GM23248 (cell line): ENCODE measurements at regions not wholly inside any gene's neighbourhood (a gene's known extent, or its start where the extent isn't known, plus 50 kb on each side); places are given as distances from the start of the nearest gene placed in this dataset.

Experiments used
- DNase-seq: peaks from one replicate; pipeline ENCODE4 v3.0.0-alpha.2; 2015
- H2AFZ ChIP-seq: fragments of 200-600 bp; sonication (generic); 2 replicates; pipeline ENCODE4 v1.6.1; 2016; ENCODE audit warnings: antibody characterized with exemption
- H3F3A ChIP-seq: fragments of 200-600 bp; sonication (generic); 2 replicates; pipeline ENCODE4 v1.6.1; 2016; ENCODE audit warnings: mild to moderate bottlenecking, antibody characterized with exemption, mixed run types; ENCODE audit not compliant: insufficient read depth
- H3K27ac ChIP-seq: fragments of 200-600 bp; sonication (generic); 2 replicates; pipeline ENCODE4 v1.5.1; 2016; ENCODE audit warnings: mild to moderate bottlenecking
- H3K27me3 ChIP-seq: fragments of 200-600 bp; sonication (generic); replicated peaks from 2 replicates; pipeline ENCODE4 v1.6.1; 2016; ENCODE audit warnings: mild to moderate bottlenecking; ENCODE audit not compliant: insufficient read depth
- H3K36me3 ChIP-seq: fragments of 200-600 bp; sonication (generic); 2 replicates; pipeline ENCODE4 v1.6.1; 2016; ENCODE audit warnings: low read depth, mild to moderate bottlenecking
- H3K4me1 ChIP-seq: fragments of 200-600 bp; sonication (generic); 2 replicates; pipeline ENCODE4 v1.6.1; 2016; ENCODE audit warnings: mild to moderate bottlenecking; ENCODE audit not compliant: insufficient read depth
- H3K4me2 ChIP-seq: fragments of 200-600 bp; sonication (generic); one replicate; pipeline ENCODE4 v1.6.1; 2016; ENCODE audit warnings: mild to moderate bottlenecking; ENCODE audit not compliant: unreplicated experiment
- H3K4me3 ChIP-seq: fragments of 200-600 bp; sonication (generic); 2 replicates; pipeline ENCODE4 v1.5.1; 2016; ENCODE audit warnings: mild to moderate bottlenecking
- H3K79me2 ChIP-seq: fragments of 200-600 bp; sonication (generic); 2 replicates; pipeline ENCODE4 v1.6.1; 2016; ENCODE audit warnings: mild to moderate bottlenecking; ENCODE audit not compliant: insufficient read depth
- H3K9ac ChIP-seq: fragments of 200-600 bp; sonication (generic); 2 replicates; pipeline ENCODE4 v1.6.1; 2016; ENCODE audit warnings: mild to moderate bottlenecking
- H3K9me2 ChIP-seq: fragments of 200-600 bp; sonication (generic); 2 replicates; pipeline ENCODE4 v1.6.1; 2016; ENCODE audit warnings: mixed run types, mild to moderate bottlenecking, moderate library complexity; ENCODE audit not compliant: insufficient read depth
- H3K9me3 ChIP-seq: fragments of 200-600 bp; sonication (generic); one replicate; pipeline ENCODE4 v1.6.1; 2017; ENCODE audit warnings: low read depth
- H4K20me1 ChIP-seq: fragments of 200-600 bp; sonication (generic); 2 replicates; pipeline ENCODE4 v1.6.0; 2016; ENCODE audit not compliant: insufficient read depth
- EZH2 ChIP-seq: fragments of 200-600 bp; sonication (generic); IDR thresholded peaks from 2 replicates; pipeline ENCODE4 v1.6.1; 2018; ENCODE audit warnings: antibody characterized with exemption, mild to moderate bottlenecking; ENCODE audit not compliant: insufficient read depth, poor library complexity, severe bottlenecking
- EZH2phosphoT487 ChIP-seq: fragments of 200-600 bp; sonication (generic); IDR thresholded peaks from 2 replicates; pipeline ENCODE4 v1.6.1; 2018; ENCODE audit warnings: antibody characterized with exemption, moderate library complexity, mild to moderate bottlenecking, low read depth; ENCODE audit not compliant: insufficient read depth
- WGBS, 2 experiments: methylation state at CpG; one replicate each; pipeline ENCODE4 v1.1.6; 2015 to 2017; ENCODE audit warnings: low lambda C conversion rate in 2 of 2, low coverage in 1 of 2; ENCODE audit errors: missing lambda C conversion rate in 2 of 2; 5-methylcytosine and 5-hydroxymethylcytosine counted together
- in situ Hi-C: fragments of 300-500 bp; cut with MboI; formaldehyde crosslinking; loops from 2 replicates; pipeline ENCODE4 v1.15.0; 2020

DNA sequence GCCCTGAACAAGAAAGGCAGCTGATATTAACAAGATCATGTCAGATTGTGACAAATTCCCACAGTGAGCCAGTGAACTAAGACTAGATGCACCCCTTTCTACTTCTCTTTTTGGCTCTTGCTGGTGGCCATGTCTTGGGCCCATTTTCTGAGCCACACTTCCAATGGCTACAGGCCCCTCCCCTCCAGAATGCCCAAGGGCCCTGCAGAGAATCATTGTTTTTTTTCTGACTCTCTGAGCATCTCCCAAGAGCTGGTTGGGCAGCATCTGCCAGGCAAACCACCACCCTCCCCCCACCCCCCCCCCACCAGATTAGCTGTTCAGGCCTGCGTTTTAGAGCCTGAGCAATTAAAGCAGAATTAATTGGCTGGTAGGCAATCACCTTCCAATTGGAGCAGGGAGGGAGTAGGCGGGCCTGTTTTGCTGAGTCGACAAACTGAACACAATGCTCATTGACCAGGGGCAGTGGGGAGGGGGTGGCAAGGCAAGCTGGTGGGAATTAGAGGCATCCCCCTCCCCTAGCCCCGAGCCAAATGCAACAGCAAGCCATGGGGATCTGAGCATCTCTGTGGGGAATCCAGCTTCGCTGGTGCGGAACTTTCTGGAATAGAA lies 541.4 kb downstream of the MN1 start:
- TF ChIP-seq EZH2 = no peak
- TF ChIP-seq EZH2phosphoT487 = no peak
- H3K36me3 ChIP-seq = no peaks in the 10 kb centered on the region
- H2AFZ ChIP-seq = no peak overlapping the region
- no peak overlapping the region for H3K9ac ChIP-seq
- H3K79me2 ChIP-seq = no peaks in the 10 kb centered on the region
- no peaks in the 10 kb centered on the region for H3K9me3 ChIP-seq
- DNase-seq = no peak
- H3K4me2 ChIP-seq = no peak overlapping the region
- no peak overlapping the region for H3K4me3 ChIP-seq
- H3K4me1 ChIP-seq = no peaks in the 10 kb centered on the region
- no peaks in the 10 kb centered on the region for H4K20me1 ChIP-seq
- H3F3A ChIP-seq = no peaks in the 10 kb centered on the region
- no peak overlapping the region for H3K27ac ChIP-seq
- in situ Hi-C loops = no loop called here
- WGBS, 2 experiments = 63 to 71% methylated on average over 6 of the region's 6 CpGs
- no peaks in the 10 kb centered on the region for H3K27me3 ChIP-seq
- no peaks in the 10 kb centered on the region for H3K9me2 ChIP-seq

DNA sequence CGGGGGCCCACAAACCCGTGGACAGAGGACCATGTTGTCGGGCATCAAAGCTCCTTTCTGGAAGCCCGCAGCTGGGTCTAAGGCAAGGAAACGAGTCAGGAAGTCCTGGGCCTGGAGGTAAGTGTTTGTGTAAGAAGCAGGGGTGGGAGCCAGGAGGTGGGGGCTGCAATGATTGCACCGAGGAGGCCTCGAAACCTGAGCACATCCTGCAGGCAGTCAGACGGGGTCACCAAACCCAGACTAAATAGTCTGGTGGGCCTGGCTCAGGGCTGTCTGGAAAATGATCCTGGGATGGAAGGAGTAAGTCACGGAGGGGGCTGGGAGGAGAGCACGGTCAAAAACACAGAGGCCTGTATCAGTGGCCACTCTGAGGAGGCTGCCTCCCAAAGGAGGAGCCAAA lies 539.2 kb downstream of the MN1 start:
- Histone ChIP-seq H3K79me2 (no peaks in the 10 kb centered on the region), H3K4me2 (no peak overlapping the region), H3K9me3 (no peaks in the 10 kb centered on the region), H3K4me1 (peaks cover 10% of the 10 kb centered on the region), H3K27ac (no peak overlapping the region), H3K4me3 (no peak overlapping the region), H3K27me3 (no peaks in the 10 kb centered on the region), H2AFZ (no peak overlapping the region), H3K9me2 (no peaks in the 10 kb centered on the region), H3K9ac (no peak overlapping the region), H3K36me3 (no peaks in the 10 kb centered on the region), H3F3A (0 out of 2 replicates have a peak, but pooled peaks cover 7% of the 10 kb centered on the region), H4K20me1 (no peaks in the 10 kb centered on the region)
- WGBS, 2 experiments = 58 to 62% methylated on average over 10 of the region's 10 CpGs
- in situ Hi-C loops = no loop called here
- DNase-seq = no peak
- TF ChIP-seq EZH2 (no peak), EZH2phosphoT487 (no peak)

DNA sequence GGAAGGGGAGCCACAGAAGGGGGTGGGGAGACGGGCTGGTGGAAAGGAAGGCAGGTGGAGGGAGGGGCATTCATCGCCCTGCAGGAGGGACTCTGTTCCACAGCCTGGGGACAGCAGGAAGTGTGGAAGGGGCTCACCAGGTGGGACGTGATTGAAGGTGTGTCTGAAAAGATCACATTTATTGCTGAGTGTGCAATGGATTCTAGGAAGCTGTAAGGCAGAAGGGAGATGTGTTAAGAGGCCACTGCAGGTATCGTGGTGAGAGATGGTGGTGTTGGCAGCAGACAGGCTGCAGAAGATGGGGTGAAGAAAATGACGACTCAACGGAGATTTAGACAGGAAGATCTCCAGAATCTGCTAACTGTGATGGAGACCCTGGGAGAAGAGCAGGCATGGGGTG lies 537.4 kb downstream of the MN1 start:
- DNase-seq = no peak

DNA sequence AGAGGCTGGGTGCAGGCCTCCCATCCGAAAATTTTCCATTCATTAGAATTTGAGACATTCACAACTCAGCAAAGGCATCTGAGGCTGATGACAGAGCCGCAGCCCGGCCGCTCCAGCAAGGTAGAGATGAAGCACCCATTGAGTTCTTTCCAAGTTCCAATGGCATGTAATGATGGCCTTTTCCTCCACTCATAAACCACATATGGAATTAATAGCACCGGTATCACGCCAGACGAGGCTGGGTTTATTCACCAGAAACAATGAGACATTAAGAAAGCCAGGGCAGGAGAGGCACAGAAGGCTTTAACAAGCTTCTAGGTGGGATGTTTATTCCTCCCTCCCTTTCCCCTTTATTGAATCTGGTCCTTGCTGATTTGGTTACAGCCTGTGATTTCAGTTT lies 534.4 kb downstream of the MN1 start:
- in situ Hi-C loops = no loop called here
- DNase-seq = peak; percentile 91
- TF ChIP-seq EZH2phosphoT487 (0 out of 2 replicates have a peak, but pooled peaks have one; percentile 64), EZH2 (no peak)

More for the DNA sequence above, 537.4 kb downstream of the MN1 start:
- whole genome bisulfite sequencing, 2 experiments = 94% methylated on average over 5 to 6 of the region's 6 CpGs
- Histone ChIP-seq H3K9me2 (no peaks in the 10 kb centered on the region), H3K4me2 (no peak overlapping the region), H3K79me2 (no peaks in the 10 kb centered on the region), H4K20me1 (no peaks in the 10 kb centered on the region), H3K4me1 (peaks cover 16% of the 10 kb centered on the region), H3F3A (0 out of 2 replicates have a peak, but pooled peaks cover 7% of the 10 kb centered on the region), H3K27me3 (no peaks in the 10 kb centered on the region), H3K9me3 (no peaks in the 10 kb centered on the region), H3K9ac (no peak overlapping the region), H2AFZ (no peak overlapping the region), H3K27ac (no peak overlapping the region), H3K36me3 (no peaks in the 10 kb centered on the region), H3K4me3 (no peak overlapping the region)
- TF ChIP-seq EZH2 (no peak), EZH2phosphoT487 (no peak)
- in situ Hi-C loops = no loop called here

More for the DNA sequence above, 534.4 kb downstream of the MN1 start:
- Histone ChIP-seq H3K27me3 (no peaks in the 10 kb centered on the region), H2AFZ (no peak overlapping the region), H3K4me3 (no peak overlapping the region), H3K4me1 (peaks cover 16% of the 10 kb centered on the region), H3K79me2 (no peaks in the 10 kb centered on the region), H3K9me2 (no peaks in the 10 kb centered on the region), H3K36me3 (no peaks in the 10 kb centered on the region), H3K9ac (0 out of 2 replicates have a peak overlapping the region, but pooled peaks have one; percentile 25), H3K9me3 (no peaks in the 10 kb centered on the region), H3F3A (0 out of 2 replicates have a peak, but pooled peaks cover 7% of the 10 kb centered on the region), H4K20me1 (no peaks in the 10 kb centered on the region), H3K4me2 (no peak overlapping the region), H3K27ac (peak overlapping the region; percentile 57)
- WGBS, 2 experiments = 12 to 17% methylated on average over 7 of the region's 7 CpGs
